Ovary (tissue), 7 donors: ENCODE measurements at regions not wholly inside any gene's neighbourhood (a gene's known extent, or its start where the extent isn't known, plus 50 kb on each side); places are given as distances from the start of the nearest gene placed in this dataset.

Source experiments
- DNase-seq, 5 donors: peaks; one replicate each; pipeline ENCODE4 v3.0.0-alpha.2; 2019 to 2020
- H3K27ac ChIP-seq, 2 donors: fragments of 200-600 bp; one replicate each; pipeline versions ENCODE4 v1.5.1 to v1.8.0; 2019 to 2022
- H3K27me3 ChIP-seq: fragments of 200-600 bp; one replicate; pipeline ENCODE4 v1.8.0; 2022
- H3K36me3 ChIP-seq: fragments of 200-600 bp; sonication (generic); one replicate; pipeline ENCODE4 v1.5.1; 2019
- H3K4me1 ChIP-seq: one replicate; pipeline ENCODE4 v1.8.1; 2013; ENCODE audit warnings: mild to moderate bottlenecking, moderate library complexity; ENCODE audit not compliant: insufficient read depth
- H3K4me3 ChIP-seq: fragments of 200-600 bp; sonication (generic); one replicate; pipeline ENCODE4 v1.5.1; 2017
- H3K9me3 ChIP-seq, 2 donors: fragments of 200-600 bp in 1 of 2; sonication (generic) in 1 of 2; one replicate each; pipeline versions ENCODE4 v1.5.1 to v1.8.1; 2013 to 2019; ENCODE audit warnings: mild to moderate bottlenecking in 1 of 2, moderate library complexity in 1 of 2
- EP300 ChIP-seq: sonication (generic); formaldehyde crosslinking; IDR thresholded peaks from one replicate; pipeline ENCODE4 v1.6.1; 2017; ENCODE audit warnings: antibody characterized with exemption
- POLR2A ChIP-seq: fragments of 450-650 bp; IDR thresholded peaks from one replicate; pipeline ENCODE4 v1.6.1; 2017; ENCODE audit warnings: antibody characterized with exemption, mild to moderate bottlenecking, moderate library complexity
- WGBS, 3 donors: extraction: QIAGEN DNeasy Blood & Tissue Kit in 1 of 3; methylation state at CpG; one replicate each; pipeline versions ENCODE4 v1.1.5 to v1.1.7; 2013 to 2017; 5-methylcytosine and 5-hydroxymethylcytosine counted together
- intact Hi-C, 4 donors: fragments of 100-400 bp; cut with DNase I; formaldehyde crosslinking; loops; one replicate each; pipeline versions ENCODE4 v1.11.0 to v1.15.1; 2022 to 2023
- TF ChIP-seq, protein P1 (sequence below), 3 donors: fragments of 450-650 bp in 2 of 3; fragments of 200-600 bp in 1 of 3; IDR thresholded peaks; one replicate each; pipeline versions ENCODE4 v1.5.1 to v1.8.0; 2016 to 2022; ENCODE audit warnings: antibody characterized with exemption in 3 of 3, mild to moderate bottlenecking in 1 of 3
- donor health status: DM: no; HTN: no; CAD: no; lungs with moderate emphysema.
- donor health status: DM: no; HTN: no; CAD: no.
- donor health status: Bipolar disorder and iron deficiency.
- donor health status: DM: no; HTN: no; CAD: no.
- donor health status: DM: yes; HTN: yes; CAD: no.

DNA sequence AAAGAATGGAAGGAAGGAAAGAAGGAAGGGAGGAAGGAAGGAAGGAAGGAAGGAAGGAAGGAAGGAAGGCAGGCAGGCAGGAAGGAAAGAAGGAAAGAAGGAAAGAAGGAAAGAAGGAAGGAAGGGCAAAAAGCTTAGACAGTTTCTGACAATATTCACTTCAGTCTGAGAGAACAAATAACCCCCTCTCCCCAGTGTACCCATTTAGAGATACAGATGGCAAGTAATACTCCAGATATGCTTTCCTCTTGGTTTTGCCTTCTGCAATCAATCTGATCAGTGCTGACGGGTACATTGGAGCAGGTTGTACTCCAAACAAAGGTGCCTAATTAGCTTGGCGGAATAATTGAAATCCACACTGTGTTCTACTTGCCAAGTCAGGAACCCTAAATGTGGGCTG, 534.6 kb upstream of the TMEFF2 start:
- no peak for DNase-seq
- Histone ChIP-seq H3K27me3 (no peaks in the 10 kb centered on the region), H3K36me3 (no peaks in the 10 kb centered on the region), H3K9me3 (no peaks in the 10 kb centered on the region), H3K27ac (no peak overlapping the region), H3K4me3 (no peak overlapping the region), H3K4me1 (no peaks in the 10 kb centered on the region)
- TF ChIP-seq, protein P1, sequence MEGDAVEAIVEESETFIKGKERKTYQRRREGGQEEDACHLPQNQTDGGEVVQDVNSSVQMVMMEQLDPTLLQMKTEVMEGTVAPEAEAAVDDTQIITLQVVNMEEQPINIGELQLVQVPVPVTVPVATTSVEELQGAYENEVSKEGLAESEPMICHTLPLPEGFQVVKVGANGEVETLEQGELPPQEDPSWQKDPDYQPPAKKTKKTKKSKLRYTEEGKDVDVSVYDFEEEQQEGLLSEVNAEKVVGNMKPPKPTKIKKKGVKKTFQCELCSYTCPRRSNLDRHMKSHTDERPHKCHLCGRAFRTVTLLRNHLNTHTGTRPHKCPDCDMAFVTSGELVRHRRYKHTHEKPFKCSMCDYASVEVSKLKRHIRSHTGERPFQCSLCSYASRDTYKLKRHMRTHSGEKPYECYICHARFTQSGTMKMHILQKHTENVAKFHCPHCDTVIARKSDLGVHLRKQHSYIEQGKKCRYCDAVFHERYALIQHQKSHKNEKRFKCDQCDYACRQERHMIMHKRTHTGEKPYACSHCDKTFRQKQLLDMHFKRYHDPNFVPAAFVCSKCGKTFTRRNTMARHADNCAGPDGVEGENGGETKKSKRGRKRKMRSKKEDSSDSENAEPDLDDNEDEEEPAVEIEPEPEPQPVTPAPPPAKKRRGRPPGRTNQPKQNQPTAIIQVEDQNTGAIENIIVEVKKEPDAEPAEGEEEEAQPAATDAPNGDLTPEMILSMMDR (IDR thresholded peaks at IDR 0.05): no peak
- no peak for TF ChIP-seq POLR2A
- TF ChIP-seq EP300: no peak
- WGBS, 3 donors: 87 to 91% (median 87%) methylated on average over 2 of the region's 2 CpGs
- intact Hi-C loops: no loop called here

DNA sequence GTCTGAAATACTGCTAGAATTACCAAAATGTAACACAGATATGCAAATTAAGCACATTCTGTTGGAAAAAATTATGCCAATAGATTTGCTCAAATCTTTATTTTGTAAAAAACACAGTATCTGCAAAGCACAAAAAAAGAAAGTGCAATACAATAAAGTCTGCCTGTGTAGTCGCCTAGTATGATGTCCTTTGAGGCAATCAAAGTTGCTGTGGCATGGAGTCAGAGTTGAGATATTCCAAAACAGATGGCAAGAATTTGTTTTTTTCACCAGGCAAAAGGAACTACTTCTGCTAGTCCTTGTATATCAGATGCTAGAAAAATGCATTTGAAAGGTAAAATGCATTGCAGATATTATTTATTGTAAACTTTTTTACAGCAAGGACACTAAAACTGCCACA, 531.3 kb upstream of the TMEFF2 start:
- H3K4me3 ChIP-seq: no peak overlapping the region
- WGBS, 3 donors: 50 to 74% (median 69%) methylated on average over 1 of the region's 1 CpG
- H3K9me3 ChIP-seq: no peaks in the 10 kb centered on the region
- no peak for DNase-seq
- TF ChIP-seq POLR2A: no peak
- TF ChIP-seq, protein P1 (IDR thresholded peaks at IDR 0.05): no peak
- TF ChIP-seq EP300: no peak
- no peak overlapping the region for H3K27ac ChIP-seq
- no peaks in the 10 kb centered on the region for H3K27me3 ChIP-seq
- no peaks in the 10 kb centered on the region for H3K36me3 ChIP-seq
- intact Hi-C loops: no loop called here
- no peaks in the 10 kb centered on the region for H3K4me1 ChIP-seq

DNA sequence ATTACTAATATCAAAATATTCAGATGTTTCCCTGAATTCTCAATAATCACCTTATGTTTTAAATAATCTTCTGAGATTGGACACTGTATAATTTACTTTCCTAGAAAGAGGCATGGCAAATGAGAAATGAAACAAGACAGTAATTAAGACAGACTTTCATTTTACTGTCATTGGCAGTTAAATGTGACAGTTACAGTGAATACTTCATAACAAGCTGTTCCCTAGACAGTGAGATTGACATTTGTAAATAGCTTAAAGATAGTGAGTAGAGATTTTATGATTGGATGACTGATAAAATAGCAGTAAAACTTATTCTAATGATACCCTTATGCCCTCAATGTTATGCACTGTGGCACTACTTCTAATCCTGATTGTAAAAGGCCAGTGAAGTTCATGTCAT, 524.9 kb upstream of the TMEFF2 start:
- H3K27me3 ChIP-seq: no peaks in the 10 kb centered on the region
- intact Hi-C loops: no loop called here
- DNase-seq: no peak
- no peaks in the 10 kb centered on the region for H3K36me3 ChIP-seq
- no peaks in the 10 kb centered on the region for H3K4me1 ChIP-seq
- no peaks in the 10 kb centered on the region for H3K9me3 ChIP-seq
- H3K4me3 ChIP-seq: no peak overlapping the region
- no peak overlapping the region for H3K27ac ChIP-seq
- TF ChIP-seq EP300 (no peak), POLR2A (no peak)
- TF ChIP-seq, protein P1 (IDR thresholded peaks at IDR 0.05): no peak

DNA sequence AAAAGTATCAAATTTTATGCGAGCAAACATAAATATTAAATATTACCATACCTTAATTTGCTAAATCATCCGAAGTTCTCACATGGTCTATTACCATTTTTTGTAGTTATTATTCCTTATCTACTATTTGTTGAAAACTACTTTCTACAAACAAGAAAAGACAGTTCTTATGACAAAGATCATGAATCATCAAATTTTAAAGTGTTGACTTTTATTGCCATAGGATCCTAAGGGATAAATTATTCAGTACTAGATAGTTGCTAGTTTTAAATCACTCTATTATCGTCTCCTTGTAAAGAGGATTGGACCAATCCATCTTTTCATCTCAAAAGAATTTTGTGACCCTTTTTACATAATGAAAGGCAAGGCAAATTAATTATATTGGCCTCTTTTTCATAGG, 523.6 kb upstream of the TMEFF2 start:
- Histone ChIP-seq H3K4me3 (no peak overlapping the region), H3K36me3 (no peaks in the 10 kb centered on the region), H3K27ac (no peak overlapping the region), H3K4me1 (no peaks in the 10 kb centered on the region), H3K9me3 (no peaks in the 10 kb centered on the region), H3K27me3 (no peaks in the 10 kb centered on the region)
- TF ChIP-seq EP300: no peak
- no peak for TF ChIP-seq POLR2A
- TF ChIP-seq, protein P1 (IDR thresholded peaks at IDR 0.05): no peak
- WGBS, 3 donors: 79 to 84% (median 80%) methylated on average over 3 of the region's 3 CpGs
- intact Hi-C loops: no loop called here
- DNase-seq: no peak

DNA sequence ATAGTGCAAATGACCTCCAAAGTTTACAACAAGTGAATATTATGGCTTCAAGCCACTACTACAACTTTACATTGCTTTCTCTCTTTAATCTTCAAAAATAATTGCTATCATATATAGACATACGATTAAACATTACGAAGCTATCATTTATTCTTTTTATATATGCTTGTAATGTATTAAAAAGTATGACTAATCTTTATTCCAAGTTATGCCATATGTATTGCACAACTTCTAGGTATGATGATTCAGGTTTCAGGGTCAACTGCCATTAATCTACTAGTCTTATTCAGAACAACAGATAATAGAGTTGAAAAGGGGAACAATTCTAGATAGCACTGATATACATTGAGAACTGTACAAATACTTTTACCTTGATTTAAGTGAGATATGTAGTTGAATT, 506.2 kb upstream of the TMEFF2 start:
- Histone ChIP-seq H3K4me3 (no peak overlapping the region), H3K27me3 (no peaks in the 10 kb centered on the region), H3K27ac (no peak overlapping the region), H3K36me3 (no peaks in the 10 kb centered on the region), H3K4me1 (no peaks in the 10 kb centered on the region), H3K9me3 (no peaks in the 10 kb centered on the region)
- no peak for TF ChIP-seq EP300
- TF ChIP-seq, protein P1 (IDR thresholded peaks at IDR 0.05): no peak
- TF ChIP-seq POLR2A: no peak
- intact Hi-C loops: no loop called here
- 45 to 66% (median 63%) methylated on average over 2 of the region's 2 CpGs for WGBS, 3 donors
- no peak for DNase-seq
